Body of pancreas (tissue), 4 donors: ENCODE measurements at regions not wholly inside any gene's neighbourhood (a gene's known extent, or its start where the extent isn't known, plus 50 kb on each side); places are given as distances from the start of the nearest gene placed in this dataset.

Experiments used
- ATAC-seq: fragments of 150-250 bp; one replicate; pipeline ENCODE4 v1.9.1; 2016
- DNase-seq, 4 donors: peaks; one replicate each; pipeline ENCODE4 v3.0.0-alpha.2; 2019
- H3K27ac ChIP-seq, 4 donors: fragments of 200-600 bp; sonication (generic); 1 replicate in 3 of 4; 2 replicates in 1 of 4; pipeline versions ENCODE4 v1.5.1 to v1.6.1; 2016 to 2019; ENCODE audit warnings: mild to moderate bottlenecking in 1 of 4, mixed read lengths in 1 of 4, moderate library complexity in 1 of 4
- H3K27me3 ChIP-seq, 2 donors: fragments of 200-600 bp; sonication (generic); one replicate each; pipeline ENCODE4 v1.6.0; 2016; ENCODE audit warnings: mild to moderate bottlenecking in 1 of 2
- H3K36me3 ChIP-seq, 2 donors: fragments of 200-600 bp; sonication (generic); replicated peaks in 1 of 2; 2 replicates each; pipeline ENCODE4 v1.5.1; 2016; ENCODE audit warnings: low read depth in 2 of 2; ENCODE audit not compliant: insufficient read depth in 1 of 2
- H3K4me1 ChIP-seq: fragments of 200-600 bp; sonication (generic); one replicate; pipeline ENCODE4 v1.6.0; 2016
- H3K4me3 ChIP-seq, 2 donors: fragments of 200-600 bp; sonication (generic); 1 replicate in 1 of 2; 2 replicates in 1 of 2; pipeline ENCODE4 v1.5.1; 2016 to 2019
- H3K9me3 ChIP-seq, 3 donors: fragments of 200-600 bp; sonication (generic); 1 replicate in 2 of 3; 2 replicates in 1 of 3; pipeline ENCODE4 v1.5.1; 2016
- POLR2A ChIP-seq, 3 donors: fragments of 450-650 bp; IDR thresholded peaks; one replicate each; pipeline ENCODE4 v1.6.1; 2016; ENCODE audit warnings: antibody characterized with exemption in 3 of 3, mild to moderate bottlenecking in 2 of 3
- WGBS, 2 donors: methylation state at CpG; one replicate each; pipeline ENCODE4 v1.1.5; 2017; 5-methylcytosine and 5-hydroxymethylcytosine counted together
- intact Hi-C: fragments of 100-400 bp; cut with DNase I; formaldehyde crosslinking; loops from one replicate; pipeline ENCODE4 v1.15.1; 2023
- TF ChIP-seq, protein P1 (sequence below), 7 experiments: fragments of 450-650 bp in 4 of 7; fragments of 200-600 bp in 3 of 7; sonication (generic) in 3 of 7; IDR thresholded peaks; one replicate each; pipeline ENCODE4 v1.5.1; 2016 to 2019; ENCODE audit warnings: antibody characterized with exemption in 7 of 7

DNA sequence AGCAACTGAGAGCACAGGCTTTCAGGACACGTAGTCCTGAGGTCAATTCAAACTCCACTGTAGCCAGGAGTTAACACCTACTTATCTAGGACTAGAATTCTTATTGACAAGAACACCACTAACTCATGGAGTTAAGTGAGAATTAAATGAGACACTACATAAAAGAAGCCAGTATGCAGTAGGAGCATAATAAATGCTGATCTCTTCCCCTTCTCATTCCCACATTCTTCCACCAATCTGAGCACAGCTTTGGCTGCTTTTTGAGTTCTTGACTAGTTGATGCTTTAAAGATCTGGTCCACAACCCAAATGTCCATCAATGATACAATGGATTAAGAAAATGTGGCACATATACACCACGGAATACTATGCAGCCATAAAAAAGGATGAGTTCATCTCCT lies 55.2 kb downstream of the TTC32 start:
- Histone ChIP-seq H3K36me3 (no peaks in the 10 kb centered on the region), H3K27me3 (no peaks in the 10 kb centered on the region), H3K9me3 (no peaks in the 10 kb centered on the region), H3K4me3 (no peak overlapping the region), H3K4me1 (no peaks in the 10 kb centered on the region), H3K27ac (no peak overlapping the region)
- DNase-seq (no peak), ATAC-seq (no peak)
- TF ChIP-seq, protein P1, sequence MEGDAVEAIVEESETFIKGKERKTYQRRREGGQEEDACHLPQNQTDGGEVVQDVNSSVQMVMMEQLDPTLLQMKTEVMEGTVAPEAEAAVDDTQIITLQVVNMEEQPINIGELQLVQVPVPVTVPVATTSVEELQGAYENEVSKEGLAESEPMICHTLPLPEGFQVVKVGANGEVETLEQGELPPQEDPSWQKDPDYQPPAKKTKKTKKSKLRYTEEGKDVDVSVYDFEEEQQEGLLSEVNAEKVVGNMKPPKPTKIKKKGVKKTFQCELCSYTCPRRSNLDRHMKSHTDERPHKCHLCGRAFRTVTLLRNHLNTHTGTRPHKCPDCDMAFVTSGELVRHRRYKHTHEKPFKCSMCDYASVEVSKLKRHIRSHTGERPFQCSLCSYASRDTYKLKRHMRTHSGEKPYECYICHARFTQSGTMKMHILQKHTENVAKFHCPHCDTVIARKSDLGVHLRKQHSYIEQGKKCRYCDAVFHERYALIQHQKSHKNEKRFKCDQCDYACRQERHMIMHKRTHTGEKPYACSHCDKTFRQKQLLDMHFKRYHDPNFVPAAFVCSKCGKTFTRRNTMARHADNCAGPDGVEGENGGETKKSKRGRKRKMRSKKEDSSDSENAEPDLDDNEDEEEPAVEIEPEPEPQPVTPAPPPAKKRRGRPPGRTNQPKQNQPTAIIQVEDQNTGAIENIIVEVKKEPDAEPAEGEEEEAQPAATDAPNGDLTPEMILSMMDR (IDR thresholded peaks at IDR 0.05) = no peak
- no peak for TF ChIP-seq POLR2A (IDR thresholded peaks at IDR 0.05)
- 71 to 87% methylated on average over 2 of the region's 2 CpGs for WGBS, 2 donors
- intact Hi-C loops = no loop called here

DNA sequence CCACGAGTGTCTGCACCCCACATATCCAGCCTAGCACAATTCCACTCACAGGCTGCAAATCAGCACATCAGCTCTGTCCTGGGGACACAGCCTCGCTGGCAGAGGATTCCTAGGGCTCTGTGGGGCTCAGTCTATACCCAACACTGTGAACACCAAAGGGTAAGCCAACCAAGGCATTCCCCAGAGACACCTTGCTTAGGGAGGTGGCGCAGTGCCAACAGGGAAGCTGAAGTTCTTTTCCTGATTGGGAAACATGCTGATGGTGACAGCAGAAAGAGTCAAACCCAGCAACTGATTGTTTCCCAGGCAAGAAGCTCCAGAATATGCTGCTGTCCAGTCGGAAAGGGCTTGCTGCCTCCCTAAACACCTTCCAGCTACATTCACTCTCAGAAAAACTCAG lies 55.8 kb downstream of the TTC32 start:
- no peak for ATAC-seq
- WGBS, 2 donors = 53 to 65% methylated on average over 3 to 4 of the region's 4 CpGs
- Histone ChIP-seq H3K9me3 (no peaks in the 10 kb centered on the region), H3K27ac (no peak overlapping the region), H3K36me3 (no peaks in the 10 kb centered on the region), H3K4me1 (no peaks in the 10 kb centered on the region), H3K4me3 (no peak overlapping the region), H3K27me3 (no peaks in the 10 kb centered on the region)
- peak in 2 of 4 donors; percentile 32 to 43 for DNase-seq
- intact Hi-C loops = no loop called here
- TF ChIP-seq POLR2A (IDR thresholded peaks at IDR 0.05) = no peak
- TF ChIP-seq, protein P1 (IDR thresholded peaks at IDR 0.05) = no peak

DNA sequence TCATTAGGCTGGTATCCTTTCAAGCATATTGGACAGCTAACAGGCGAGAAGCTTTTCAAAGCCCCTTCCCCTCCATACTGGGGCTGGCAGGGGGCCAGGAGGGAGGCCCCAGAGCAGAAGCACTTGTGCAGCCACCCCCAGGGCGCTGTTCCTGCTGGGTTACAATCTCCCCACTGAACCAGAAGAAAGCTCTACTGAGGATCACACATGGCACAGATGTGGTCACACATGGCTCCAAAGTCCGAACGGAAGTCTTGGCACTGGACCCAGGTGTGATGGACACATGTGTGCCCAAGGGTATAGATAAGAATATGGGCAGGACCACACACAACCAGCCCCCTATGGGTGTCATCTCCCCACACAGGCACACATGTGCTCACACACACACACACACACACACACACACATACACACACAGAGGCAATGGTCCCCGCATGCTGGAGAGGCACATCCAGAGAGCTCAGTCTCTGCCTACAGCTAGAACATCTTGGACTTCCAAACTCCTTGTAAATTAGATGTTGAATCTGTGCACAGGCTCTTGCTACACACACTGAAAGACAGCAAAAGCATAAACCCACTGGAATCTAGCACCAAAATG lies 56.4 kb downstream of the TTC32 start:
- intact Hi-C loops = no loop called here
- H3K27ac ChIP-seq = no peak overlapping the region
- no peaks in the 10 kb centered on the region for H3K4me1 ChIP-seq
- no peaks in the 10 kb centered on the region for H3K9me3 ChIP-seq
- no peaks in the 10 kb centered on the region for H3K36me3 ChIP-seq
- WGBS, 2 donors = 55 to 68% methylated on average over 4 to 5 of the region's 5 CpGs
- ATAC-seq (no peak), DNase-seq (peak in 2 of 4 donors; percentile 26 to 29)
- no peak overlapping the region for H3K4me3 ChIP-seq
- TF ChIP-seq, protein P1 (IDR thresholded peaks at IDR 0.05) = no peak
- TF ChIP-seq POLR2A (IDR thresholded peaks at IDR 0.05) = no peak
- no peaks in the 10 kb centered on the region for H3K27me3 ChIP-seq

DNA sequence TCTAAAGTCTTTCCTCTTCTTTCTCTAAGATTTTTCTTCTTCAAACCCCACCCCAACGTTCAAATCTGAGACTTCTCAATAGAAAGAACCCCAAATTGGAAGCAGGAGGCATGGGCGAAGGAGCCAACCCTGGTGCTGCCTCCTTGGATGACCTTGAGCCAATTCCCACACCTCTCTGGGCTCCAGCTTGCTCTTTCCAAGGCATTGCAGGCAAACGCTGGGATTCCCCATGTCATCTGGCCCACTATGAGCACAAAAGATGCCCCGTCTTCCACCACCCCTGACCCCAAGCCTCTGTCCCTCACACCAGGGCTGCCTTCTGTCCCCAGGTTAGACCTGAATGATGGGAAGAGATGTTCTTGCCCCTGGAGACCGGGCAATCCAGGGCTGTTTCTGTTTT lies 57.0 kb downstream of the TTC32 start:
- Histone ChIP-seq H3K9me3 (no peaks in the 10 kb centered on the region), H3K4me3 (no peak overlapping the region), H3K27ac (no peak overlapping the region), H3K4me1 (no peaks in the 10 kb centered on the region), H3K27me3 (no peaks in the 10 kb centered on the region), H3K36me3 (no peaks in the 10 kb centered on the region)
- intact Hi-C loops = no loop called here
- ATAC-seq (no peak), DNase-seq (no peak)
- WGBS, 2 donors = 62 to 71% methylated on average over 5 of the region's 5 CpGs
- TF ChIP-seq POLR2A (IDR thresholded peaks at IDR 0.05) = no peak
- TF ChIP-seq, protein P1 (IDR thresholded peaks at IDR 0.05) = no peak

DNA sequence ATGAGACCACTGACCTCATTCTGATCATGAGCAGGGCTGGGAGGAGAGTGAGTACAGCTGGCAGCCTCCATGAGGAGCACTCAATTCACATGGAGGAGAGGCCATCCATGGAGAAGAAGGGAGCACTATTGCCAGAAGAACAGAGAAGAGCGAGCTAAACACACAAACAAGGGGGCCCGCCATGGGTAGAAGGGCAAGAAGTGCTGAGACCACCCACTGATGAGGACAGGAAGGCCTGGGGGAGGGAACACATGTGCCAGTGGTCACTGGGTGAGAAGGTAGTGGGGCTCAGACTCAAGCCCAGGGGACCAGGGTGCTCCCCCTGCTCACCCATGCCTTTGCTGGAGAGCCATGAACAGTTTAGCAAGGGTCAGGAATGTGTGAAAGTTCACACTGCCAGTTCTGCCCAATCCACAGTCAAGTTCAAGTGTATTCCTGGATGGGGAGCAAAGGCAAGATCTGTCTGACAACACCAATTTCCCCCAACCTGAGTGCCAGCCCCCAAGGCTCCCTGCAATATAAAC lies 57.7 kb downstream of the TTC32 start:
- no peaks in the 10 kb centered on the region for H3K27me3 ChIP-seq
- DNase-seq (no peak), ATAC-seq (no peak)
- H3K9me3 ChIP-seq = no peaks in the 10 kb centered on the region
- TF ChIP-seq, protein P1 (IDR thresholded peaks at IDR 0.05) = no peak
- no peak for TF ChIP-seq POLR2A (IDR thresholded peaks at IDR 0.05)
- no peaks in the 10 kb centered on the region for H3K4me1 ChIP-seq
- H3K27ac ChIP-seq = no peak overlapping the region
- H3K36me3 ChIP-seq = no peaks in the 10 kb centered on the region
- intact Hi-C loops = no loop called here
- WGBS, 2 donors = 93 to 97% methylated on average over 2 of the region's 2 CpGs
- no peak overlapping the region for H3K4me3 ChIP-seq
